HG03460 (cell line): ENCODE measurements at regions not wholly inside any gene's neighbourhood (a gene's known extent, or its start where the extent isn't known, plus 50 kb on each side); places are given as distances from the start of the nearest gene placed in this dataset.
"Not testable (repeated sequence)": the region's sequence is repeated elsewhere in the genome, so short reads cannot be mapped to it uniquely, and the experiment has no call there.

ENCODE experiments used
- ATAC-seq: cut with Tn5 transposase; IDR thresholded peaks from one replicate; pipeline ENCODE4 v1.9.1; 2021; ENCODE audit not compliant: unreplicated experiment

DNA sequence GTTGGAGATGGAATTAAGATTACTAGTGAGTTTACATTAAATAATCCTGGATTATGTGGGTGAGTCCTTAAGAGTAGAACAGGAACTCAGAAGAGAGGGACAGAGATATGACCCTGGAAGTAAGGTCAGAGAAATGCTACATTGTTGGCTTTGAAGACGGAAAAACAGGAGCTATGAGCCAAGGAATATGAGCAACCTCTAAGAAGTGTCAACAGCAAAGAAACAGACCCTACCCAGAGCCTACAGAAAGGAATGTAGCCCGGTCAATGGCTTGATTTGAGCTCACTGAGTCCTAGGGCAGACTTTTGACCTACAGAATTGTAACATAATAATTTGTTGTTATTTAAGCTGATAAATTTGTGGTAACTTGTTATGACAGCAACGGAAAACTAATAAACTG lies 304.9 kb downstream of the IPMK start:
- ATAC-seq: no peak

DNA sequence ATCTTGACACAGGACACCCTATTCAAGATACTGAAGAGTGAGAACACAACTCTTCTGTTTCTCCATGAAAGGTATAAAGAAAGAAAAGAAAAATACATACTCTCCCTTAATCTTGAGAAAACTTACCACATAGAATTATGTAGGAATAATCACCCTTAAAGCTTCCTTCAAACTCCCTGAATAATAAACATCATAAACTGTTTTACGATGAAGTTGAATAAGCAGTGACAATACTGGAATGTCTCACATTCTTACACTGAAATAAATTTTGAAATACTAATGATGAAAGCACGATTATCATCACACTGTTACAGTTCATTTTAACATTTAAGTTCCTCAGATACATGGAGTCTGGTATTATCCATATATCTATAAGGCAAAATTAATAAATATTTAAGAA lies 306.2 kb downstream of the IPMK start:
- no peak for ATAC-seq

DNA sequence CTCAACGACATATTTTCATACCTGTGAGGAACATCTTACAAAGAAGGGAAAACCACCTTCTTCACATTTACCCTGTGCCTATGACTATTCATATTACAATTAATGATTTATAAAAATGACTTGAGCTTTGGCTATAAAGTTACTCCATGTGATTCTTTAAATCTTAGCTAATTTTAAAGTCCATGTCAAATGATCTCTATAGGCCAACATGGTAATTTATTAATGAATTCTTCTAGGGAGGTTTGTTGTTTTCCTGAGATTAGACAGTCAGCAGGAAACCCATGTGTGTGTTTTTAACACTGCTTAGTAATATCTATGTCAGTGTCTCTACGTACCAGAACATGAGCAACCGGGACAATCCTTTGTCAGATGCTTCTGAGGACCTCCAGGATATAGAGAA lies 307.3 kb downstream of the IPMK start:
- no peak for ATAC-seq

DNA sequence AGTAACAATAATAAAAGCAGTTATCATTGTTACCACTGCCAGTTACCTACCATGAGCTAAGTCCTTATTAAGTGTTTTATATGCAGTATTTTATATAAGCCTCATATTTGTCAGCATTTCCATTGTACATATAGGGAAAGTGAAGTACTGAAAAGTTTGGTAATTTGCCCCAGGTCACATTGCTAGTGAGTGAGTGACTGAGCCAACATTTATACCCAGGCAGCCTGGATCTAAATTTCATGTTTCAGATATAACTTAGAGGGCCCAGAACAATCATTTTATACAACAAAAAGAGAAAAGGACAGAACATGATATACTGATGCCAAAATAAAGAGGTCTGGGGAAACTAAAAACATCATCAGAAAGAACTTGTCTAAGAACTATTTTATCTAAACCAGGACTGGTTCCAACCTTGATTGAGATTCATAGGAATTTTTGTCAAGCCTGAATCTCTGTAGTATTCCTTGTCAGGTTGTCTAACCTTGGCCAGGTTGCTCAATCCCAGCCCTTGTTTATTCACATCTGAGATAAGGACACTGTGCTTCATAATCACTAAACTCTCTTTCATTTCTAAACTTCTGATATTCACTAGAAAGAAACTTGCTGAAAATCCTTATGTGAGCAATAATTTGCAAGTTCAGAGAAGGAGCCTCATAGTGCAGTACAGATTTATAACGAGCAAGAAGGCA lies 308.2 kb downstream of the IPMK start:
- ATAC-seq: no peak

DNA sequence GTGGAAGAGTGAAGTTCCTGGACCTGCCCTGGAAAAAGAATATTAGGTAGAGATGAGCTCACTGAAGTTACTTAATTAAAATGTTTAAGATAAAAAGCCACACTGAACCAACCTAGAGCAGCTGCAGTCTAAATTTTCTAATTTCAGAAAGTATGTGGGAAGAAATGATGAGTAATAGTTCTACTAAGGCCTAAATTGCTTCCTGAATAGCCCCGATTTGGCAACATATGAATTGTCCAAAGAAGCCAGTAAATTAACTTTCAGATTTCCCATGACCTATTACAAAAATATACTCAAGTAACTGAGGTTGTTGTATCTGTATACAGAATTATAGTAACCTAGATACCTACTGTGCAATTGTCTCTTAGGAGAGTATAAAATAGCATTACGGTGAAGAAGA lies 312.6 kb downstream of the IPMK start:
- ATAC-seq: no peak

DNA sequence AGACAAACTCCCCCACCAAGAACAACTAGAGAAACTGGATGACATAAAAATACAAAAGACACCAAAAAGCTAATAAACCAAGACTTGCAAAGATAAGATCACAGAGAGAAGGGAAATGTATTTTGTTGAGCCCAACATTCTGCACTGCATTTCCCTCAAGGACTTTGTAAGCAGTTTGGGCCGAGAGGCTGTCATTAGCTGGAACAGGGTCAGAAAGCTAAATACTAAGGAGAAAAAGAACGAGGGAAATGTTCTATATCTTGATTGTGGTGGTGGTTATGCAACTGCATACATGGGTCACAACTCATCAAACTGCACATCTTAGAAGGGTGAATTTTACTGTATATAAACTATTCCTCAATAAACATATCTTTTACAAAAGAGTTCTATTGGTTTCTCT lies 315.0 kb downstream of the IPMK start:
- ATAC-seq: no peak

DNA sequence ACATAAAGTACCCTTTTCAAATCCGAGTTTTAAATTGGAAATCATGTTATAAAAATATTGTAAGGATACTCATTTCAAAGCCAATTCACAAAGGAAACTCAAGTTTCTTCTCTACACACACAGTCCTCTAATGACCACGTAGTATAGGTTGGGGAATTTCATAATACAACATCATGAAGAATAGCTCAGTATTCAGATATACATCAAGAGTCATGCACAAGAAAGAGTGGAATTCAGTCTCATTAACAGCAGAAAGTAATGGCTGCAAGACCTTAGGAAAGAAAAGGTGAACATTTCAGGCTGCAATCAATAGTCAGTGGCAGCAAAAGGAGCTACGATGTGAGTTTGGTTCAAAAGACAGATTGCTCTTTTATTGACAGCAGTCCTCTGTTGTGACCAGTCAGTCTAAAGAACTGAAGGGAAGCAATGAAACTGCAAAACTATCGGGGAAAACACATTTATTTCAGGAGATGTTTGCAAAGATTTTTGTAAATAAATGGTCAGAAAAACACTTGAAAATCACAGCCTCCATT lies 317.2 kb downstream of the IPMK start:
- no peak for ATAC-seq

DNA sequence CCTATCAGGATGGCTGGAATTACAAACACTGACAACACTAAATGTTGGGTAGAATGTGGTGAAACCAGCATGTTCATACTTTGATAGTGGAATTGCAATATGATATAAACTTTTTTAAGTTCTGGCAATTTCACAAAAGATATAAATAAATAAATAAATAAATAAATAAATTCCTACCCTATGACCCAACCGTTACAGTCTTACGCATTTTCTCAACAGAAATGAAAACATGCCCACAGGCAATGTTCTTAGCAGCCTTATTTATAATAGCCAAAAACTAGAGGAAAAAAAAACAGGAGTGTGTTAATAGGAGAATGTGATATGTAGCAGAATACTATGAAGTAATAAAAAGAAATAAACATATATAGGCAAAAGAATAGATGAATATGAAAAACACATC lies 318.9 kb downstream of the IPMK start:
- ATAC-seq: no peak

DNA sequence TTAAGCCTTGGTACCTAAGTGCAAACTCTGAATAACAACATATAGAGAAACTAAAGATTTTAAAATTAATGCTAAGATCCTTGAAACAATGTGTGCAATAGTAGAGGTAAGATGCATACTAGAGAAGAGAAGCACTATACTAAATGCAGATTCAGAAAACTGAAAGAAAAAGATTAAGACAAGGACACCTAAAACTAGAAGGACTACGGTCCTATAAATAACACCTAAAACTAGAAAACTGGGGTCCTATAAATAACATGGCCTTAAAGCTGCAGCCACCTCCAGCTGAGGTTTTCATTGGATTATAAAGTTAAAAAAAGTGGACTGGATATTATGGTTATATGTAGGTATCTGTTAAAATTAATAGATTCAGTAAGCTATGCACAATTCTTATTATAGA lies 320.9 kb downstream of the IPMK start:
- ATAC-seq: no peak

DNA sequence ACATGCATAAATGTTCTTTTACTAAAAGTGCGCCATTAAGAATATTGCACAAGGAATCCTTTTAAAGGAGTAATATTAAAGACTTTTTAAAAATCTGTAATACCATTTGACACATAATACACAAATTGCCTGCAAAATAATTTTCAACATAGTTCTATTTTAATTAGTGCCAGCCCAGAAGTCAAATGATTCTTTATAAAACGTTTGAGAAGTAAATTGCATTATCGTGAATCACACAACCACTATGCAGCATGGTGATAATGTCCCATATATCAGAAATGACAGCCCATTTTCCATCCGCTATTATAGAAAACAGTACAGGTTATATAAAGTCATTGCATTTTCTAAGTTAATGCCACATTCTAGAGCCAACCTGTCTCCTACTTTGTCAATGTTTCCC lies 324.0 kb downstream of the IPMK start:
- no peak for ATAC-seq

DNA sequence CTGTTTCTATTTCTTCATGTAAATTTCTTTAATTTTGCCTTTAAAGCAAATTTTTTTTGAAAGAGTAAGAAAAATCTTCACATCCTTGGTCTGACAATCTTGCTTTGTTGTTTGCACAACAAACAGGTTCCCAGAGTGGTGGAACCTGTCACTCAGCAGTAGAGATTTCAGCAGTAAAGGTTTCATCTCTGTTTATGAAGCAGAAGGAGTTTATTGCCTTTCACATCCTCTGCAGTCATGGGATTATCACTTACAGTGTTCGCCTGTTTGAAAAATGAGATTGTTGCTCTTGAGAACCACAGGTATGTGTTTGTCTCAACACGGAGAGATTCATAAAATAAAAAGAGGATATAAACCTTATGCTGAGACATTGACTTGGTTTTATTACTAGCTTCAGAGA lies 342.6 kb downstream of the IPMK start:
- ATAC-seq: no peak

DNA sequence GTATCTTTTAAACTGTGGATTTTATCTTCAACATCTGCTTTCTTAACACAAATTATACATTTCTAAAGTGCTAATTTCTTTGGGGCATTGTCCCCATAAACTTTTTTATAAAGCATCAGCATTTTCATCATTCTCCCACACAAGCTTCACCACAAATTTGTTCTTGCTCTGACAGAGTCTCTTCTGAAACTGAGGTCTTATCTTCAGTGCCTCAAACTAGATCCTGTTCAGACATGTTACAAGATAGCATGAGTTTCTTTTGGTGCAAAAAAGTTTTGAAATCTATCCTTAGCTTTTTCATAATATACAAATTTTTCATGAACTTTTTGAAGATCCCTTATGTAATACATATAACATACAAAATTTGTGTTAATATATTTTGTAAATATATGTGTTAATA lies 346.6 kb downstream of the IPMK start:
- ATAC-seq: no peak

DNA sequence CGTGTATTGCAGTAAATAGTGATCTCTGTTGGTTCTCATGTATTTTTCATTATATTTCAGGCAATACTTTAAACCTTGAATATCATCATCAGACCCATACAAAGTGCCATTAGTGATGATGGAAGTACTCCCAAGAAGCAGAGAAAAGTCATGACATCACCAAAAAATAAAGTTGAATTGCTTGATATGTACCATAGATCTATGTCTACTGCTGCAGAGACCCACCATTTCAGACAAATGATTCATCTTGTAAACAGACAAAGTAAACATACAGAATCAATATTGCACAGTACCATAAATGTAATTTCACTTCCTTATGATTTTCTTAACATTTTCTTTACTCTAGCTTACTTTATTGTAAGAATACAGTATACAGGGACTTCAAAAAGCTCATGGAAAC lies 347.8 kb downstream of the IPMK start:
- ATAC-seq: no peak

DNA sequence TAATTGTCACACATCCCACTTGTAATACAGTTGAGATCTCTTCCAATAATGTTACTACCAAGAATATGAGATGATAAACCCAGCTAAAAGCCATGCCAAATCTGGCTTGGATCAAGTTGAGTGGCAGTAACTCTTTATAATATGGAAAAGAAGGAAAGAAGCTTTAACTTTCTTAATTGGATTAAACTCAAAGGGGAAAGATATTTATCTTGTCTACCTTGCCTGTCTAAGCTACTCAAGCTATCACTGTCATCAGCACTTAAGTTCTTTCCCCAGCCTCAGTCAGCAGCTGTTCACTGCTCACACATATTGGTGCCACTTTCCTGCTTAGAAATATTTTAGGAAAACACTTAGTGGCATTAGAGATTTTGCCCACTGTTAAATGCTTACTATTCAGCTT lies 350.7 kb downstream of the IPMK start:
- ATAC-seq: no peak

DNA sequence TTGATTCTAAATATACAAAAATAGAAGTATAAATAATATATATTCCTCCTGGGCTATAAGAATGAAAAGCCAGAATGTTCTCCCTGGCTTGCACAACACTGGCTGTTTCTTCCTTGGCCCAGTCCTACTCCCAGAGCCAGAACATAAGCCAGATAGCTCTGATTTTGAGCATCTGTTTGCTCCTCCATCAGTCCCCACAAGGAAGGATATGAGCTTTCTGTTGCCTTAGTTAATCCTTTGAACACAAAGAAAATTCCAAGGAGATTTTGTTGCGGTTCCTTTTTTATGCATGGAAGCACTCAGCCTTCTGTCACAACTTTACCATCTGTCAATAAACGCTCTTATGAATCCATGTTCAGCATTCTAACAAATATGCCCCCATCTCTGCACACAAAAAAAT lies 361.8 kb downstream of the IPMK start:
- no peak for ATAC-seq

DNA sequence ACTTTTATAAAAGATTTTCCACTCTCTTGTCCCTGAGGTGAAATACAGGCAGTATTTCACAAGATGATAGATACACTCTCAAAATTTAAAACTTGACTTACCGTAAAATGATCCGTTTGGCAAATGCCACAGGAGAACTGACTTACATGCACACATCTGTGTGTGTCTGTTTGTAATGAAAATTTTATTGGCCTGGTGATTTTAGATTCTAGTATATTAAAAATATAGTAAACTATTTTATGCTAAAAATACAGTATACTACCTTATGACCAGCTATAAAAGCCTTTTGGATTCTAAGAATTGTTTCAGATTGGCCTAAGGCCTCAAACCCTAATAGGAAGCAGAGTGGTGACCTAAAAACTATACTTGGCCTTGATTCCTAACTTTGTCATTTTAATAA lies 362.7 kb downstream of the IPMK start:
- no peak for ATAC-seq

DNA sequence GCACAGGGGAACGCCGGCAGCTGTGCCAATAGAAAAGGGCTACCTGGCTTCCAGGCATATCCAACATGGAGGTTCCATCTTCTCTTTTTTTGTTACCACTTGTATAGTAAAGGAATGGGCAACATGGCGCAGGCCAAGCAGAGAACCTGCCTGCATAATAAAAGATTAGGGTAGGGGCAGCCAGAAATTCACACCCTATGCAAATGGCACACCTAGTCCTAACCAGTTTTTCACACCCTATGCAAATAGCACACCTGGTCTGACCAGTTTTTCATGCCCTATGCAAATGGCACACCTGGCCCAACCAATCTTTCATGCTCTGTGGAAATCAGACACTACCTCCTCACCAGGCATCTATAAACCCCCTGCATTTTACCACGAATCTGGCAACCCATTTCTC lies 369.5 kb downstream of the IPMK start:
- no peak for ATAC-seq

DNA sequence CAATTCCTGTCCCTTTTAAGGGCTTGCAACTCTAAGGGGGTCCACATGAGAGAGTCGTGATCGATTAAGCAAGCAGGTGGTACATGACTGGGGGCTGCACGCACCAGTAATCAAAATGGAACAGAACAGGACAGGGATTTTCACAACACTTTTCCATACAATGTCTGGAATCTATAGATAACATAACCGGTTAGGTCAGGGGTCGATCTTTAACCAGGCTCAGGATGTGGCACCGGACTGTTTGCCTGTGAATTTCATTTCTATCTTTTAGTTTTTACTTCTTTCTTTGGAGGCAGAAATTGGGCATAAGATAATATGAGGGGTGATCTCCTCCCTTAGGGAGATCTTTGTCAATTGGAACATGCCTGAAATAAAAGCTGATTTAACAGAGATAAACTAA lies 370.1 kb downstream of the IPMK start:
- no peak for ATAC-seq

DNA sequence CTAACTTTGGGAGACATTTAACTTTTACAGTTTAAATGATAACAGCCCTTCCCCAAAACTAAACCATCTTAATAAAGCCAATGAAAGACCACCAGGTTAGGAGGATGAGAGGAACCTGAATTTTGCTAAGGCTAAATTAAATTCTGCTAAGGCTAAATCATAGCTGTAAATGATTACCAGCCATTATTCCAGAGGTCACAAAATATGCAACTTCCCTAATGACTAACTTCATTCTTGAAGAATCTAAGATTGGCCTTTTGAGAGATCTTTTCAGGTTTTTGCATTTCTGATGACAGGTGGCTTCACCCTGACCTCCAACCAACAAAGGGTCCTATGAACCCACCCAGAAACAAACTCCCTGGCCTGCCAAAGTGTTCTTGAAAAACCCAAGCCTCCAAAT lies 373.3 kb downstream of the IPMK start:
- ATAC-seq: no peak

DNA sequence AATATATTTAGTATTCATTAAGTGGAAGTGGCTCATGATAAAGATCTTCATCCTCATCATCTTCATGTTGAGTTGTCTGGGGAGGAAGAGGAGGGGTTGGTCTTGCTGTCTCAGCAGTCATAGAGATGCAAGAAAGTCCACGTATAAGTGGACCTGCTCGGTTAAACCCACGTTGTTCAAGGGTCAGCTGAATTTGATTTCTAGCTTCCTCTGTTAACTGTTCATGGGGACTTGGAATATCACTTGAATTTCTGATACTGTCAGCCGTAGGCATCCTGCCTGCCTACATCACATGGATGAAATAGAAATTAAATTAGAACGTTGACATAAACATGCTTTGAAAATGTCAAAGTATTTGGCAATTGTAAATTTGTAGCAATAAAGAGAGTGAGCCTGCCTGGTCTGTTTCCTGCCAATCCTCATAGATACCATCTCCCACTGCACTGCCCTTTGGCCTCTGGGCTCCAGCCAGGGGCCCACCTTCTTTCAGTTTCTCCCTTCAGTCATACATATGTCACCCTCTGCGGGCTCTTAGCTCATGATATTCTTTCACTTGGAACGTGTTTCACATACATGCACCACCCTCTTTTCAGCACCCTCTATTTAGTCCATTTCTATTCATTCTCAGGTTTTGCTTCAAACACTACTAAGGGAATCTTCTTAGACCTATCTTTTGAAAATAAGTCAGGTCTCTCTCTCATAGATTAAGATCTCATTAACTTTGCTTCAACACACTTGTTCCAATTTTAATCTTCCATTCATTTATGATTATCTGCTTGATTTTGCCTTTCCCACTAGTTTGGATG lies 376.3 kb downstream of the IPMK start:
- no peak for ATAC-seq

DNA sequence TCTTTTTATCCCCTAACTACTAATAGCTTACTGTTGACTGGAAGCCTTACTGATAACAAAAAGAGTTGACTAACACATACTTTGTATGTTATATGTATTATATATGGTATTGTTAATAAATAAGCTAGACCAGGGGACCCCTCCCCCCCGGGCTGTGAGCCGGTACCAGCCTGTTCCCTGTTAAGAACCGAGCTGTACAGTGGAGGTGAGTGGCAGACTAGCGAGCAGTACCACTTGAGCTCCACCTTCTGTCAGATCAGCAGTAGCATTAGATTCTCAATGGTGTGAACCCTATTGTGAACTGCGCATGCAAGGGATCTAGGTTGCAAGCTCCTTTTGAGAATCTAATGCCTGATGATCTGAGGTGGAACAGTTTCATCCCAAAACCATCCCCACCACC lies 377.0 kb downstream of the IPMK start:
- no peak for ATAC-seq

DNA sequence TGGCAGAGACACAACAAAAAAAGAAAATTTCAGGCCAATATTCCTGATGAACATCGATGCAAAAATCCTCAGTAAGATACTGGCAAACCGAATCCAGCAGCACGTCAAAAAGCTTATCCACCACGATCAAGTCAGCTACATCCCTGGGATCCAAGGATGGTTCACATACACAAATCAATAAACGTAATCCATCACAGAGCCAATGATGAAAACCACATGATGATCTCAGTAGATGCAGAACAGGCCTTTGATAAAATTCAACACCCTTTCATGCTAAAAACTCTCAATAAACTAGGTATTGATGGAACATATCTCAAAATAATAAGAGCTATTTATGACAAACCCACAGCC lies 382.1 kb downstream of the IPMK start:
- ATAC-seq: not testable (repeated sequence)
